GM23338 (cell line): ENCODE measurements at regions not wholly inside any gene's neighbourhood (a gene's known extent, or its start where the extent isn't known, plus 50 kb on each side); places are given as distances from the start of the nearest gene placed in this dataset.

Experiments
- ATAC-seq: fragments of 200-7000 bp; cut with Tn5 transposase; 3 replicates; pipeline ENCODE4 v1.9.1; 2020
- DNase-seq: peaks from one replicate; pipeline ENCODE4 v3.0.0-alpha.2; 2015; ENCODE audit warnings: low spot score
- H2AFZ ChIP-seq: fragments of 200-600 bp; sonication (generic); 2 replicates; pipeline ENCODE4 v1.8.0; 2016; ENCODE audit warnings: antibody characterized with exemption, mild to moderate bottlenecking, moderate library complexity
- H3F3A ChIP-seq: fragments of 200-600 bp; sonication (generic); replicated peaks from 2 replicates; pipeline ENCODE4 v1.8.0; 2017; ENCODE audit warnings: antibody characterized with exemption, mixed run types, low read depth
- H3K27ac ChIP-seq: fragments of 200-600 bp; sonication (generic); 2 replicates; pipeline ENCODE4 v1.6.1; 2016; ENCODE audit warnings: low read depth
- H3K27me3 ChIP-seq: fragments of 200-600 bp; sonication (generic); 2 replicates; pipeline ENCODE4 v1.8.0; 2016; ENCODE audit warnings: mild to moderate bottlenecking, mixed run types, moderate library complexity; ENCODE audit not compliant: insufficient read depth
- H3K36me3 ChIP-seq: fragments of 200-600 bp; sonication (generic); 2 replicates; pipeline ENCODE4 v1.8.0; 2016; ENCODE audit warnings: mild to moderate bottlenecking; ENCODE audit not compliant: insufficient read depth
- H3K4me1 ChIP-seq: fragments of 200-600 bp; sonication (generic); 2 replicates; pipeline ENCODE4 v1.8.0; 2016; ENCODE audit warnings: mild to moderate bottlenecking, moderate library complexity; ENCODE audit not compliant: insufficient read depth
- H3K4me2 ChIP-seq: fragments of 200-600 bp; sonication (generic); 2 replicates; pipeline ENCODE4 v1.7.1; 2017; ENCODE audit warnings: mixed run types
- H3K4me3 ChIP-seq: fragments of 200-600 bp; sonication (generic); 2 replicates; pipeline ENCODE4 v1.6.1; 2016; ENCODE audit warnings: mixed run types
- H3K79me2 ChIP-seq: fragments of 200-600 bp; sonication (generic); replicated peaks from 2 replicates; pipeline ENCODE4 v1.8.0; 2017; ENCODE audit warnings: mild to moderate bottlenecking; ENCODE audit not compliant: insufficient read depth
- H3K9me2 ChIP-seq: fragments of 200-600 bp; sonication (generic); 2 replicates; pipeline ENCODE4 v1.8.0; 2017; ENCODE audit not compliant: insufficient read depth
- H4K20me1 ChIP-seq: fragments of 200-600 bp; sonication (generic); replicated peaks from 2 replicates; pipeline ENCODE4 v1.8.0; 2017; ENCODE audit warnings: mild to moderate bottlenecking; ENCODE audit not compliant: insufficient read depth
- H3K27ac Mint-ChIP-seq: 2 replicates; pipeline ENCODE4 v1.8.0; 2020; ENCODE audit warnings: inconsistent platforms, mild to moderate bottlenecking, moderate library complexity, mixed read lengths
- H3K27me3 Mint-ChIP-seq: 3 replicates; pipeline ENCODE4 v1.8.0; 2022; ENCODE audit warnings: low read depth, mild to moderate bottlenecking, moderate library complexity, mixed read lengths, inconsistent platforms; ENCODE audit not compliant: insufficient read depth, poor library complexity
- H3K36me3 Mint-ChIP-seq: 3 replicates; pipeline ENCODE4 v1.8.0; 2021; ENCODE audit warnings: low read depth, mild to moderate bottlenecking, inconsistent platforms, moderate library complexity, mixed read lengths
- H3K4me1 Mint-ChIP-seq: 3 replicates; pipeline ENCODE4 v1.8.0; 2020; ENCODE audit warnings: mild to moderate bottlenecking, inconsistent platforms, mixed read lengths
- H3K4me3 Mint-ChIP-seq: 3 replicates; pipeline ENCODE4 v1.8.0; 2021; ENCODE audit warnings: moderate library complexity, mild to moderate bottlenecking, inconsistent platforms, mixed read lengths
- H3K9me3 Mint-ChIP-seq: 3 replicates; pipeline ENCODE4 v1.8.0; 2020; ENCODE audit warnings: moderate library complexity, mild to moderate bottlenecking, inconsistent platforms, mixed read lengths
- CREB1 ChIP-seq: fragments of 250-450 bp; sonication (Bioruptor Pico); IDR thresholded peaks from 2 replicates; pipeline ENCODE4 v1.5.0; 2020; ENCODE audit warnings: low read depth, mild to moderate bottlenecking, moderate library complexity
- EZH2phosphoT487 ChIP-seq: fragments of 200-600 bp; sonication (generic); IDR thresholded peaks from one replicate; pipeline ENCODE4 v1.8.1; 2018; ENCODE audit warnings: antibody characterized with exemption; ENCODE audit not compliant: unreplicated experiment
- JUNB ChIP-seq: IDR thresholded peaks from one replicate; pipeline ENCODE4 v1.6.1; 2016; ENCODE audit warnings: antibody characterized with exemption; ENCODE audit not compliant: unreplicated experiment
- NANOG ChIP-seq: IDR thresholded peaks from 2 replicates; pipeline ENCODE4 v1.6.1; 2016; ENCODE audit warnings: antibody characterized with exemption, borderline replicate concordance
- POLR2AphosphoS5 ChIP-seq: IDR thresholded peaks from 2 replicates; pipeline ENCODE4 v1.6.1; 2016; ENCODE audit warnings: antibody characterized with exemption, low read depth
- STAT1 ChIP-seq: IDR thresholded peaks from one replicate; pipeline ENCODE4 v1.6.1; 2016; ENCODE audit warnings: antibody characterized with exemption; ENCODE audit not compliant: unreplicated experiment
- ZNF114 ChIP-seq: fragments of 250-450 bp; sonication (Bioruptor Pico); IDR thresholded peaks from 2 replicates; pipeline ENCODE4 v1.5.0; 2020; ENCODE audit warnings: mild to moderate bottlenecking, moderate library complexity
- ZNF331 ChIP-seq: fragments of 250-450 bp; sonication (Bioruptor Pico); IDR thresholded peaks from 2 replicates; pipeline ENCODE4 v1.5.0; 2020; ENCODE audit warnings: low read depth, mild to moderate bottlenecking, moderate library complexity
- TF ChIP-seq, protein P1 (sequence below): IDR thresholded peaks from one replicate; pipeline ENCODE4 v1.6.1; 2018; ENCODE audit warnings: antibody characterized with exemption; ENCODE audit not compliant: unreplicated experiment

GRCh38 chr10:131656431-131656841 lies 244.4 kb upstream of the PPP2R2D start:
- Mint-ChIP-seq H3K4me1 (peaks cover 33% of the 10 kb centered on the region), H3K27ac (no peak overlapping the region), H3K36me3 (peaks cover 8% of the 10 kb centered on the region), H3K9me3 (peaks cover 14% of the 10 kb centered on the region), H3K27me3 (peaks cover 15% of the 10 kb centered on the region), H3K4me3 (no peak overlapping the region)
- no peak for DNase-seq
- TF ChIP-seq, protein P1, sequence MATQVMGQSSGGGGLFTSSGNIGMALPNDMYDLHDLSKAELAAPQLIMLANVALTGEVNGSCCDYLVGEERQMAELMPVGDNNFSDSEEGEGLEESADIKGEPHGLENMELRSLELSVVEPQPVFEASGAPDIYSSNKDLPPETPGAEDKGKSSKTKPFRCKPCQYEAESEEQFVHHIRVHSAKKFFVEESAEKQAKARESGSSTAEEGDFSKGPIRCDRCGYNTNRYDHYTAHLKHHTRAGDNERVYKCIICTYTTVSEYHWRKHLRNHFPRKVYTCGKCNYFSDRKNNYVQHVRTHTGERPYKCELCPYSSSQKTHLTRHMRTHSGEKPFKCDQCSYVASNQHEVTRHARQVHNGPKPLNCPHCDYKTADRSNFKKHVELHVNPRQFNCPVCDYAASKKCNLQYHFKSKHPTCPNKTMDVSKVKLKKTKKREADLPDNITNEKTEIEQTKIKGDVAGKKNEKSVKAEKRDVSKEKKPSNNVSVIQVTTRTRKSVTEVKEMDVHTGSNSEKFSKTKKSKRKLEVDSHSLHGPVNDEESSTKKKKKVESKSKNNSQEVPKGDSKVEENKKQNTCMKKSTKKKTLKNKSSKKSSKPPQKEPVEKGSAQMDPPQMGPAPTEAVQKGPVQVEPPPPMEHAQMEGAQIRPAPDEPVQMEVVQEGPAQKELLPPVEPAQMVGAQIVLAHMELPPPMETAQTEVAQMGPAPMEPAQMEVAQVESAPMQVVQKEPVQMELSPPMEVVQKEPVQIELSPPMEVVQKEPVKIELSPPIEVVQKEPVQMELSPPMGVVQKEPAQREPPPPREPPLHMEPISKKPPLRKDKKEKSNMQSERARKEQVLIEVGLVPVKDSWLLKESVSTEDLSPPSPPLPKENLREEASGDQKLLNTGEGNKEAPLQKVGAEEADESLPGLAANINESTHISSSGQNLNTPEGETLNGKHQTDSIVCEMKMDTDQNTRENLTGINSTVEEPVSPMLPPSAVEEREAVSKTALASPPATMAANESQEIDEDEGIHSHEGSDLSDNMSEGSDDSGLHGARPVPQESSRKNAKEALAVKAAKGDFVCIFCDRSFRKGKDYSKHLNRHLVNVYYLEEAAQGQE = no peak
- no peak for TF ChIP-seq CREB1 (CRISPR knock-in tag)
- TF ChIP-seq POLR2AphosphoS5 = no peak
- TF ChIP-seq ZNF331 = no peak
- TF ChIP-seq STAT1 = no peak
- Histone ChIP-seq H3K9me2 (no peaks in the 10 kb centered on the region), H3K27ac (no peak overlapping the region), H3K4me2 (no peak overlapping the region), H3K79me2 (no peaks in the 10 kb centered on the region), H3K4me1 (peaks cover 16% of the 10 kb centered on the region), H4K20me1 (no peaks in the 10 kb centered on the region), H3K27me3 (no peaks in the 10 kb centered on the region), H2AFZ (no peak overlapping the region), H3K36me3 (no peaks in the 10 kb centered on the region), H3F3A (peaks cover 8% of the 10 kb centered on the region; the same call in 1 of the 2 replicates), H3K4me3 (no peak overlapping the region)
- ATAC-seq = no peak

DNA sequence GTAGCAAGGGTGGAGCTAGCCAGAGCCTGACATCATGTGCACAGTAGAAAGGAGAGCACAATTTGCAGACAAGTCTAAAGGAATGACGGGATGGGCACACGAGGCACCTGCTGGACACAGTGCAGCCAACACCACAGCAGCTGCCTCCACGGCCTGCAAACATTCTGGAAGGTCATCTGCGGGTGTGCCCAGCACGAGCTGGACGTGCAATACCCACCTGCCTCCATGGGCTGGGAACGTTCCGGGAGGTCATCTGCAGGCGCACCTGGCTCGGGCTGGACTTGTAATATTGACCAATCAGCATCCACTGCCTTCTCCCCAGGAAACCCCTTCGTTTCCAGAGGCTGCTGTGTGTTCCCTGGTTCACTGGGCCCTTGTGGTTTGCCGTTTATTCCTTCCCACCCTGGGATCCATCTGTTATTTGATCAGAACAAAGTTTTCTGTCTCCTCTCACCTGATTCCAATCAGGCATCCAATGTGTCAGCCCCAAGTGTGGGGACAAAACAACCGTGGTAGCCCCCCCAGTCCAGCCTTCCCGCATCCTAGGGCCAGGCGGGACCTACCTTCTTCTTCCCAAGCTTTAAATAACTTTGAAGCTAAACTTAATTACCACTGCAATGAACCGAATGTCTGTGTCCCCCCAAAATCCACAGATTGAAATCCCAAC lies 243.4 kb upstream of the PPP2R2D start:
- Histone ChIP-seq H3F3A (no peaks in the 10 kb centered on the region), H3K27ac (no peak overlapping the region), H2AFZ (no peak overlapping the region), H3K4me2 (no peak overlapping the region), H3K36me3 (no peaks in the 10 kb centered on the region), H3K4me3 (no peak overlapping the region), H4K20me1 (no peaks in the 10 kb centered on the region), H3K27me3 (no peaks in the 10 kb centered on the region), H3K79me2 (no peaks in the 10 kb centered on the region), H3K9me2 (no peaks in the 10 kb centered on the region), H3K4me1 (peaks cover 6% of the 10 kb centered on the region)
- peaks cover 14% of the 10 kb centered on the region for H3K9me3 Mint-ChIP-seq
- ATAC-seq (no peak), DNase-seq (no peak)
- H3K27ac Mint-ChIP-seq = no peak overlapping the region
- H3K4me1 Mint-ChIP-seq = peaks cover 23% of the 10 kb centered on the region
- H3K36me3 Mint-ChIP-seq = peaks cover 8% of the 10 kb centered on the region
- H3K4me3 Mint-ChIP-seq = no peak overlapping the region
- peaks cover 13% of the 10 kb centered on the region for H3K27me3 Mint-ChIP-seq
- no peak for TF ChIP-seq NANOG
- TF ChIP-seq ZNF114 = no peak
- TF ChIP-seq ZNF331 = no peak
- TF ChIP-seq, protein P1 = no peak
- no peak for TF ChIP-seq EZH2phosphoT487
- TF ChIP-seq STAT1 = no peak
- TF ChIP-seq CREB1 (CRISPR knock-in tag) = no peak
- TF ChIP-seq JUNB = no peak
- TF ChIP-seq POLR2AphosphoS5 = no peak
